HL-60 (cell line): ENCODE measurements at regions not wholly inside any gene's neighbourhood (a gene's known extent, or its start where the extent isn't known, plus 50 kb on each side); places are given as distances from the start of the nearest gene placed in this dataset.

Experiments
- DNase-seq, 2 experiments: peaks; one replicate each; pipeline ENCODE4 v3.0.0-alpha.2; 2010 to 2020; ENCODE audit warnings: low read depth in 1 of 2, low spot score in 1 of 2
- H3K27ac ChIP-seq: fragments of 250-450 bp; sonication (Bioruptor Pico); replicated peaks from 2 replicates; pipeline ENCODE4 v1.5.1; 2020; ENCODE audit warnings: mild to moderate bottlenecking, moderate library complexity
- H3K27me3 ChIP-seq: fragments of 250-450 bp; sonication (Bioruptor Pico); 2 replicates; pipeline ENCODE4 v1.5.1; 2021; ENCODE audit warnings: mild to moderate bottlenecking, moderate library complexity; ENCODE audit not compliant: insufficient read depth, poor library complexity, severe bottlenecking
- H3K4me3 ChIP-seq: replicated peaks from 2 replicates; pipeline ENCODE4 v1.5.1; 2011; ENCODE audit warnings: mild to moderate bottlenecking, control low read depth, low read length; ENCODE audit not compliant: insufficient read depth
- CTCF ChIP-seq: IDR thresholded peaks from one replicate; pipeline ENCODE4 v1.5.1; 2011; ENCODE audit warnings: low read length, control low read depth, inconsistent platforms; ENCODE audit not compliant: insufficient read depth
- GABPA ChIP-seq: IDR thresholded peaks from 2 replicates; pipeline ENCODE4 v1.6.1; 2012; ENCODE audit warnings: low read depth
- POLR2AphosphoS5 ChIP-seq: IDR thresholded peaks from 2 replicates; pipeline ENCODE4 v1.6.1; 2012; ENCODE audit warnings: low read depth
- REST ChIP-seq: IDR thresholded peaks from 2 replicates; pipeline ENCODE4 v1.6.1; 2012; ENCODE audit warnings: low read depth; ENCODE audit not compliant: insufficient replicate concordance
- SPI1 ChIP-seq: IDR thresholded peaks from 2 replicates; pipeline ENCODE4 v1.6.1; 2012; ENCODE audit warnings: low read depth, mild to moderate bottlenecking, borderline replicate concordance

- no peak for DNase-seq
- no peak overlapping the region for H3K27ac ChIP-seq
- peaks cover 17% of the 10 kb centered on the region for H3K27me3 ChIP-seq
- H3K4me3 ChIP-seq, result no peak overlapping the region
- no peak for TF ChIP-seq REST
- no peak for TF ChIP-seq SPI1
- no peak for TF ChIP-seq GABPA
- no peak for TF ChIP-seq POLR2AphosphoS5
- TF ChIP-seq CTCF, result no peak
These were observed 108.1 kb upstream of the SPRY4 start for GRCh38 chr5:142432961-142433360.

- peaks cover 17% of the 10 kb centered on the region for H3K27me3 ChIP-seq
- TF ChIP-seq POLR2AphosphoS5 (no peak), GABPA (no peak), SPI1 (no peak), CTCF (no peak), REST (no peak)
- no peak for DNase-seq
- no peak overlapping the region for H3K27ac ChIP-seq
- no peak overlapping the region for H3K4me3 ChIP-seq
These were observed 107.6 kb upstream of the SPRY4 start for GRCh38 chr5:142432369-142432863.

GRCh38 chr5:142428773-142429473, 104.1 kb upstream of the SPRY4 start:
- Histone ChIP-seq H3K27me3 (peaks cover 17% of the 10 kb centered on the region), H3K4me3 (no peak overlapping the region), H3K27ac (no peak overlapping the region)
- no peak for DNase-seq
- TF ChIP-seq POLR2AphosphoS5, result no peak

GRCh38 chr5:142428036-142428772, 103.4 kb upstream of the SPRY4 start:
- Histone ChIP-seq H3K4me3 (no peak overlapping the region), H3K27me3 (peaks cover 11% of the 10 kb centered on the region), H3K27ac (no peak overlapping the region)
- TF ChIP-seq GABPA (no peak), REST (no peak), CTCF (no peak), POLR2AphosphoS5 (no peak), SPI1 (no peak)
- no peak for DNase-seq
